Endothelial cell of umbilical vein (primary cell): ENCODE measurements at regions not wholly inside any gene's neighbourhood (a gene's known extent, or its start where the extent isn't known, plus 50 kb on each side); places are given as distances from the start of the nearest gene placed in this dataset.

Source experiments
- BruUV-seq: library from RNA; stranded (reverse); fragments of 400-500 nt; replicated peaks from 2 replicates; lab custom pipeline; 2021; lab: Mats Ljungman, UMichigan
- CTCF ChIA-PET: fragments of 300-600, 350-600 bp; sonication (Branson Sonifier 250); formaldehyde crosslinking; loops from one replicate; lab custom pipeline; 2021; ENCODE audit warnings: antibody characterized with exemption, inconsistent platforms; lab: Charles Lee
- POLR2A ChIA-PET: fragments of 300-600, 350-600 bp; sonication (Branson Sonifier 250); formaldehyde crosslinking; loops from one replicate; lab custom pipeline; 2021; ENCODE audit warnings: antibody characterized with exemption, inconsistent platforms; lab: Charles Lee
- DNase-seq: peaks from one replicate; pipeline ENCODE4 v3.0.0-alpha.2; 2011; ENCODE audit warnings: low read depth, low spot score
- FAIRE-seq: peaks from 2 replicates; lab custom pipeline; 2011; peaks lifted over from hg19 to GRCh38; lab: Jason Lieb, UNC
- H2AFZ ChIP-seq: 2 replicates; pipeline ENCODE4 v1.6.0; 2012; ENCODE audit warnings: low read depth, low read length, control low read depth, inconsistent platforms
- H3K27ac ChIP-seq: 2 replicates; pipeline ENCODE4 v1.5.1; 2011; ENCODE audit warnings: low read depth, mild to moderate bottlenecking, control low read depth, low read length, moderate library complexity; ENCODE audit not compliant: insufficient read depth
- H3K27me3 ChIP-seq, 2 experiments: 2 replicates each; pipeline versions ENCODE4 v1.6.0 to v1.6.1; 2011; ENCODE audit warnings: low read length in 2 of 2, mixed read lengths in 1 of 2; ENCODE audit not compliant: control insufficient read depth in 2 of 2, insufficient read depth in 2 of 2
- H3K36me3 ChIP-seq, 2 experiments: 2 replicates in 1 of 2; 3 replicates in 1 of 2; pipeline ENCODE4 v1.5.1; 2011; ENCODE audit warnings: low read length in 2 of 2, mild to moderate bottlenecking in 1 of 2, moderate library complexity in 1 of 2; ENCODE audit not compliant: control insufficient read depth in 2 of 2, insufficient read depth in 2 of 2; ENCODE audit errors: extremely low read depth in 1 of 2
- H3K4me1 ChIP-seq: 3 replicates; pipeline ENCODE4 v1.5.1; 2011; ENCODE audit warnings: mild to moderate bottlenecking, low read length; ENCODE audit not compliant: control insufficient read depth, insufficient read depth; ENCODE audit errors: extremely low read depth
- H3K4me2 ChIP-seq: 2 replicates; pipeline ENCODE4 v1.6.1; 2011; ENCODE audit warnings: low read length, control low read depth, mixed read lengths; ENCODE audit not compliant: insufficient read depth
- H3K4me3 ChIP-seq, 3 experiments: fragments of 200-600 bp in 1 of 3; sonication (generic), shearing (Covaris generic) in 1 of 3; replicated peaks in 1 of 3; 2 replicates each; pipeline ENCODE4 v1.5.1; 2011 to 2016; ENCODE audit warnings: control low read depth in 3 of 3, low read length in 3 of 3, mild to moderate bottlenecking in 2 of 3, inconsistent platforms in 1 of 3, low read depth in 1 of 3, moderate library complexity in 1 of 3; ENCODE audit not compliant: insufficient read depth in 1 of 3
- H3K79me2 ChIP-seq: 2 replicates; pipeline ENCODE4 v1.6.0; 2012; ENCODE audit warnings: low read length, inconsistent platforms; ENCODE audit not compliant: control insufficient read depth, insufficient read depth
- H3K9ac ChIP-seq: replicated peaks from 2 replicates; pipeline ENCODE3; 2011; ENCODE audit warnings: low read length, control low read depth; ENCODE audit not compliant: insufficient read depth; ENCODE audit errors: extremely low read depth
- H3K9me1 ChIP-seq: replicated peaks from 3 replicates; pipeline ENCODE4 v1.6.0; 2011; ENCODE audit warnings: mild to moderate bottlenecking, low read length; ENCODE audit not compliant: control insufficient read depth, insufficient read depth; ENCODE audit errors: extremely low read depth
- H3K9me3 ChIP-seq: replicated peaks from 2 replicates; pipeline ENCODE4 v1.5.1; 2012; ENCODE audit warnings: low read length, inconsistent platforms; ENCODE audit not compliant: control insufficient read depth, insufficient read depth
- H4K20me1 ChIP-seq: replicated peaks from 2 replicates; pipeline ENCODE3; 2011; ENCODE audit warnings: mild to moderate bottlenecking, low read length; ENCODE audit not compliant: control insufficient read depth, insufficient read depth; ENCODE audit errors: extremely low read depth
- CTCF ChIP-seq, 2 donors: IDR thresholded peaks; 1 replicate in 1 of 2; 2 replicates in 1 of 2; pipeline ENCODE4 v1.5.1; 2011; ENCODE audit warnings: low read length in 2 of 2, mild to moderate bottlenecking in 2 of 2, moderate library complexity in 2 of 2, control low read depth in 1 of 2, inconsistent platforms in 1 of 2, low read depth in 1 of 2; ENCODE audit not compliant: insufficient read depth in 1 of 2; ENCODE audit errors: extremely low read depth in 1 of 2
- EZH2 ChIP-seq: IDR thresholded peaks from 2 replicates; pipeline ENCODE4 v1.6.1; 2012; ENCODE audit warnings: borderline replicate concordance, low read depth, mild to moderate bottlenecking, moderate library complexity, low read length, inconsistent platforms; ENCODE audit not compliant: severe bottlenecking
- FOS ChIP-seq: IDR thresholded peaks from 2 replicates; pipeline ENCODE4 v1.6.1; 2011; ENCODE audit warnings: mild to moderate bottlenecking, low read length, moderate library complexity, borderline replicate concordance; ENCODE audit not compliant: insufficient read depth
- GATA2 ChIP-seq: IDR thresholded peaks from 2 replicates; pipeline ENCODE4 v1.7.0; 2011; ENCODE audit warnings: low read depth, mild to moderate bottlenecking, moderate library complexity, mixed read lengths, low read length; ENCODE audit not compliant: insufficient read length, insufficient read depth
- JUN ChIP-seq: IDR thresholded peaks from 2 replicates; pipeline ENCODE4 v1.6.1; 2011; ENCODE audit warnings: borderline replicate concordance, low read depth; ENCODE audit not compliant: insufficient read length, insufficient read depth
- MAX ChIP-seq: IDR thresholded peaks from 2 replicates; pipeline ENCODE4 v1.6.1; 2011; ENCODE audit not compliant: insufficient read depth, insufficient read length
- MYC ChIP-seq: IDR thresholded peaks from one replicate; pipeline ENCODE4 v1.6.1; 2011; ENCODE audit warnings: mild to moderate bottlenecking, low read depth, low read length
- POLR2A ChIP-seq: IDR thresholded peaks from 2 replicates; pipeline ENCODE4 v1.6.1; 2012; ENCODE audit warnings: low read depth, mild to moderate bottlenecking, control low read depth, low read length
- POLR2AphosphoS5 ChIP-seq: IDR thresholded peaks from 2 replicates; pipeline ENCODE4 v1.6.1; 2012; ENCODE audit warnings: low read depth, mild to moderate bottlenecking, control low read depth, low read length, moderate library complexity; ENCODE audit not compliant: insufficient read depth
- dilution Hi-C: fragments of 300-500 bp; cut with MboI; formaldehyde crosslinking; loops from one replicate; pipeline ENCODE4 v1.15.0; 2019; ENCODE audit warnings: low sequenced_read_pairs; ENCODE audit not compliant: extremely low pct_ligation_motif_present
- intact Hi-C: fragments of 100-400 bp; cut with micrococcal nuclease; formaldehyde crosslinking; loops from one replicate; pipeline ENCODE4 v1.10.0; 2022

- FAIRE-seq (no peak), DNase-seq (no peak)
- dilution Hi-C loops = no loop called here
- Histone ChIP-seq H3K9me3 (no peaks in the 10 kb centered on the region), H4K20me1 (no peaks in the 10 kb centered on the region), H3K79me2 (no peaks in the 10 kb centered on the region), H3K27me3 (peaks cover 26 to 43% of the 10 kb centered on the region in 2 experiments), H3K4me2 (no peak overlapping the region), H3K36me3 (no peaks in the 10 kb centered on the region), H3K4me3 (no peak overlapping the region), H3K4me1 (no peaks in the 10 kb centered on the region), H2AFZ (no peak overlapping the region), H3K9ac (no peak overlapping the region), H3K27ac (no peak overlapping the region), H3K9me1 (no peaks in the 10 kb centered on the region)
- intact Hi-C loops = no loop called here
- BruUV-seq = no TSS peak
- TF ChIP-seq GATA2 (no peak), EZH2 (no peak), JUN (no peak), POLR2AphosphoS5 (no peak), CTCF (IDR thresholded peaks at IDR 0.05; ENCODE audit: extremely low read depth in 1 of 2, insufficient read depth in 1 of 2, low read depth in 1 of 2, low read length in 2 of 2) (no peak), POLR2A (no peak), FOS (no peak), MAX (no peak), MYC (no peak)
- ChIA-PET CTCF (no interaction called here), POLR2A (no interaction called here)
Measured at GRCh38 chr12:107845980-107846659, 71.6 kb downstream of the ASCL4 start.
